WI38 (cell line): ENCODE measurements at regions not wholly inside any gene's neighbourhood (a gene's known extent, or its start where the extent isn't known, plus 50 kb on each side); places are given as distances from the start of the nearest gene placed in this dataset.
A peak's percentile ranks its signal among the peaks of the same experiment; 100 is the strongest.
"Not testable (repeated sequence)": the region's sequence is repeated elsewhere in the genome, so short reads cannot be mapped to it uniquely, and the experiment has no call there.

ENCODE experiments used
- H3K4me3 ChIP-seq: 2 replicates; pipeline ENCODE4 v1.5.1; 2011; ENCODE audit warnings: low read depth, mild to moderate bottlenecking, control low read depth, low read length
- CTCF ChIP-seq: IDR thresholded peaks from 2 replicates; pipeline ENCODE4 v1.5.1; 2012; ENCODE audit warnings: low read depth, mild to moderate bottlenecking, control low read depth, low read length

- no peak for TF ChIP-seq CTCF
- no peak overlapping the region for H3K4me3 ChIP-seq
Measured at GRCh38 chr13:23966221-23966690, 69.0 kb upstream of the C1QTNF9B start.

GRCh38 chr13:23966691-23967615 lies 69.7 kb upstream of the C1QTNF9B start:
- H3K4me3 ChIP-seq, result no peak overlapping the region
- no peak for TF ChIP-seq CTCF

- not testable (repeated sequence) for H3K4me3 ChIP-seq
Measured at GRCh38 chr13:23967792-23968191, 70.5 kb upstream of the C1QTNF9B start.

- no peak for TF ChIP-seq CTCF
- H3K4me3 ChIP-seq, result no peak overlapping the region
Measured at GRCh38 chr13:23969647-23970046, 72.3 kb upstream of the C1QTNF9B start.

- peak overlapping the region; percentile 84 for H3K4me3 ChIP-seq
- TF ChIP-seq CTCF, result no peak
Measured at GRCh38 chr13:23979361-23980159, 82.3 kb upstream of the C1QTNF9B start.

- peak overlapping the region; percentile 84 for H3K4me3 ChIP-seq
- TF ChIP-seq CTCF, result no peak
Measured at GRCh38 chr13:23980160-23980551, 82.9 kb upstream of the C1QTNF9B start.

- no peak for TF ChIP-seq CTCF
- H3K4me3 ChIP-seq, result no peak overlapping the region
Measured at GRCh38 chr13:23983671-23984070, 86.4 kb upstream of the C1QTNF9B start.
